ENCODE measurements at regions not wholly inside any gene's neighbourhood (a gene's known extent, or its start where the extent isn't known, plus 50 kb on each side); places are given as distances from the start of the nearest gene placed in this dataset.

DNA sequence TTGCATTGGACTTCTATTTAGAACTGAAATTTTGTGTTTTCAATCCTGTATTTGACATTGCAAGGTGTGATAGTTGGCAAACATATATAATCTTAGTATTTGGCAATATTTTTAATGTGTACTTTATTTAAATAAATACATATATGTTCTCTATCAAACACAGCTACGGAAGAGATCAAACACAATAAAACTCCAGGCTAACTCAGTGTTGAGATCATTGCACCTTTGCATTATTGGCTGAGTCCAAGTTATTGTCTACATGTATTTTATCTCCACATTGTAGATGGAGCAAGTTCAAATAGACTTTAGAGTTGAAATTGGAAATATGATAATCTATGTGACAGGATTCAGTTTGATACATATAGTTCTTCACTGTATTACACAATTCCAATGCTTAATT, 176.7 kb downstream of the ST6GAL2 start:
- DNase-seq (ENCODE audit: low read depth in 2 of 2), result no peak

- no peak for DNase-seq (ENCODE audit: low read depth in 2 of 2)
These were observed 166.7 kb downstream of the ST6GAL2 start for GRCh38 chr2:106719222-106719621.

DNA sequence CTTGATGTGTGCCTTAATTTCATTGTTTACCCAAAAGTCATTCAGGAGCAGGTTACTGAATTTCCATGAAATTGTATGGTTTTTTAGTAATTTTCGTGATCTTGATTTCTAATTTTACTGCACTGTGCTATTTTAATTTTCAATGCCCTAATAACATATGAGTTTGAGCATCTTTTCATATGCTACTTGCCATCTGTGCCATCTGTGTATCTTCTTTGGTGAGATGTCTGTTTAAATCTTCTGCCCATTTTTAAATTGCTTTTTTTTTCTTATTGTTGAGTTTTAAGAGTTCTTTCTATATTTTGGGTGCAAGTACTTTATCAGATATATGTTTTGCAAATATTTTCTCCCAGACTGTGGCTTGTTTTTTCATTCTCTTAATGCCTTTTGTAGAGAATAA, 165.9 kb downstream of the ST6GAL2 start:
- no peak for DNase-seq (ENCODE audit: low read depth in 2 of 2)

DNA sequence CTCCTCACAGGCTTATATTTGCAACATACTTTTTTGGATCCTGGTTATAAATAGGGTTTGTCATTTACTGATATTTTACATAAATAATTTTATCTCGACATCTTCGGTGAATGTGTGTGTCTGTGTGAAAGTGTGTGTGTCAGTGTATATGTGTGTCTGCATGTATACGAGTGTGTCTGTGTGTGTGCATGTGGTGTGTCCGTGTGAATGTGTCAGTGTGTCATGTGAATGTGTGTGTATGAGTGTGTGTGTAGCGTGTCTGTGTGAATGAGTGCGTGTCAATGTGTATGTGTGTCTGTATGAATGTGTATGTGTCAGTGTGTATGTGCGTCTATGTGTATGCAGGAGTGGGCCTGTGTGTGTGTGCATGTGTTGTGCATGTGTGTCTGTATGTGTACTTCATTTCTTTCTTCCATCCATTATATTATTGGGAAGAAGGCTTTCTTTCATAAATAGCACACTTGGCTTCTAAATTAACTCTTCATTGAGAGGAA, 161.6 kb downstream of the ST6GAL2 start:
- no peak for DNase-seq (ENCODE audit: low read depth in 2 of 2)

DNA sequence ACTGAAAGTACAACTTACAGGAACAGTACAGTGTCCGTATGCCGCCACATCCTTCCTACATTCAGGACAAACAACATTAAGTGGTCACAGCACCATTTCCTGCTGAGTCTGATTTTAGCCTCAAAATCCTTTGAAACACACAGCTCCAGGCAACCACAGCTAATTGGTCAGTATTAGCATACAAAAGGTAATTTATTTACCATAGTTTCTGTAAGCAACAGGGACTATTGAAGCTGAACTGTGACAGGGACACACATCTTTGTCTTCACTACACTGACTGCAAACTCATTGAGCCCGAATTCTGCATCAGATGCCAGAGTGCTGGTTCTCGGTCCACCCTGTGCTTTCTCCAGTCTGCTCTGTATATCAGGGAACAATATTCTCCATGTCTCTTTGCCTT, 151.8 kb downstream of the ST6GAL2 start:
- no peak for DNase-seq (ENCODE audit: low read depth in 2 of 2)

- DNase-seq (ENCODE audit: low read depth in 2 of 2), result no peak
These were observed 150.2 kb downstream of the ST6GAL2 start for GRCh38 chr2:106735807-106736206.

- no peak for DNase-seq (ENCODE audit: low read depth in 2 of 2)
These were observed 149.7 kb downstream of the ST6GAL2 start for GRCh38 chr2:106736221-106736620.

DNA sequence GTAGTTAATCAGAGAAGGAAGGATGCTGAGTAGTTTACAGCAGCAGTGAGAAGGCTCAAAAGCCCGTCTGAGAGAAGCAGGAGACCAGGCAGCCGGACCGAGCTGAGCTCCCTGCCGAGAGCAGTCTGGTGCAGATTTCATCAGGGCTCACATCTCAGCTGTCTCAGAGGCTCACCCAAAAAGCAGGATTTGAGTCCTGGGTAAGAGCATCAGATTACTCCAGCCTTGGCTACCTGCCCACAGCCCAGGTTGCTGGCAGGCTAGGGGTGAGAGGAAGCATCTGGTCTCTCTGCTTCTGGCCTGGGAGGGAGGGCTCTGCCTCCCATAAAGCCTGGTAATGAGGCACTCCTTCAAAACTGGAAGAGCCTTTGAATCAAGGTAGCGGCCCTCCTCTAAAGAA, 140.5 kb downstream of the ST6GAL2 start:
- DNase-seq (ENCODE audit: low read depth in 2 of 2), result no peak

- no peak for DNase-seq (ENCODE audit: low read depth in 2 of 2)
These were observed 136.1 kb downstream of the ST6GAL2 start for GRCh38 chr2:106749823-106750222.

Measured in stimulated activated CD8-positive, alpha-beta memory T cell treated with anti-CD3 and anti-CD28 coated beads, Interleukin-7, amount 100 ng/mL, for 4 hours (primary cell).